ENCODE measurements at regions not wholly inside any gene's neighbourhood (a gene's known extent, or its start where the extent isn't known, plus 50 kb on each side); places are given as distances from the start of the nearest gene placed in this dataset.

- DNase-seq (ENCODE audit: low spot score) (no peak), ATAC-seq (ENCODE audit: low FRiP score) (no peak)
- TF ChIP-seq CTCF (IDR thresholded peaks at IDR 0.05) = no peak
Observed at GRCh38 chr18:31213641-31214040, 51.0 kb upstream of the DSC1 start.

- no peak for TF ChIP-seq CTCF (IDR thresholded peaks at IDR 0.05)
- no peak for ATAC-seq (ENCODE audit: low FRiP score)
- no peak for DNase-seq (ENCODE audit: low spot score)
Observed at GRCh38 chr18:31217038-31217849, 54.6 kb upstream of the DSC1 start.

- DNase-seq (ENCODE audit: low spot score) (no peak), ATAC-seq (ENCODE audit: low FRiP score) (no peak)
- no peak for TF ChIP-seq CTCF (IDR thresholded peaks at IDR 0.05)
Observed at GRCh38 chr18:31218671-31219383, 56.2 kb upstream of the DSC1 start.

GRCh38 chr18:31219395-31219794 is 56.7 kb upstream of the DSC1 start:
- TF ChIP-seq CTCF (IDR thresholded peaks at IDR 0.05) = no peak
- ATAC-seq (ENCODE audit: low FRiP score) = no peak

GRCh38 chr18:31223371-31223770 is 60.7 kb upstream of the DSC1 start:
- DNase-seq (ENCODE audit: low spot score) (no peak), ATAC-seq (ENCODE audit: low FRiP score) (no peak)
- no peak for TF ChIP-seq CTCF (IDR thresholded peaks at IDR 0.05)

More at GRCh38 chr18:31219395-31219794, 56.7 kb upstream of the DSC1 start:
- no peak for DNase-seq (ENCODE audit: low spot score)

- no peak for DNase-seq (ENCODE audit: low spot score)
- ATAC-seq (ENCODE audit: low FRiP score) = no peak
- no peak for TF ChIP-seq CTCF (IDR thresholded peaks at IDR 0.05)
Observed at GRCh38 chr18:31225668-31226067, 63.0 kb upstream of the DSC1 start.

All from omental fat pad (tissue), 3 donors.